ENCODE measurements at regions not wholly inside any gene's neighbourhood (a gene's known extent, or its start where the extent isn't known, plus 50 kb on each side); places are given as distances from the start of the nearest gene placed in this dataset.
"Not testable (repeated sequence)": the region's sequence is repeated elsewhere in the genome, so short reads cannot be mapped to it uniquely, and the experiment has no call there.

DNA sequence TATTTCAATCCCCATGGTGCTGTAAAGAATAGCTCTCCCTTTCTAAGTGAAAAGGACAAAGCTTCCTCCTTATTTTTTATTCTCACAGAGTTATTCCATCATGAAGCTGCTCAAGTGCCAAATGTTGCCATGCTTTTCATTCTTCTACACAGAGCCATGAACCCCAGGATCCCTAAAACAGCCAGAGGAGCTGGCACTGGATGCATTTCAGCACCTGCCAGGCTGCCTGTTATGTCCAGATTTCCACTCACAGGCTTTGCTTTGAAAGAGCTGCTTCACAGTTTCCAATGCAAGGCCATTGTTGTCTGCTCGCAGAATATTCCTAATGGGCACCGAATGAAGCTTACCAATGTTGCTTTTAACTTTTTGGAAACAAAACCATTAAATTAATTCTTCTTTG is 256.2 kb upstream of the NPSR1 start:
- DNase-seq, result no peak

DNA sequence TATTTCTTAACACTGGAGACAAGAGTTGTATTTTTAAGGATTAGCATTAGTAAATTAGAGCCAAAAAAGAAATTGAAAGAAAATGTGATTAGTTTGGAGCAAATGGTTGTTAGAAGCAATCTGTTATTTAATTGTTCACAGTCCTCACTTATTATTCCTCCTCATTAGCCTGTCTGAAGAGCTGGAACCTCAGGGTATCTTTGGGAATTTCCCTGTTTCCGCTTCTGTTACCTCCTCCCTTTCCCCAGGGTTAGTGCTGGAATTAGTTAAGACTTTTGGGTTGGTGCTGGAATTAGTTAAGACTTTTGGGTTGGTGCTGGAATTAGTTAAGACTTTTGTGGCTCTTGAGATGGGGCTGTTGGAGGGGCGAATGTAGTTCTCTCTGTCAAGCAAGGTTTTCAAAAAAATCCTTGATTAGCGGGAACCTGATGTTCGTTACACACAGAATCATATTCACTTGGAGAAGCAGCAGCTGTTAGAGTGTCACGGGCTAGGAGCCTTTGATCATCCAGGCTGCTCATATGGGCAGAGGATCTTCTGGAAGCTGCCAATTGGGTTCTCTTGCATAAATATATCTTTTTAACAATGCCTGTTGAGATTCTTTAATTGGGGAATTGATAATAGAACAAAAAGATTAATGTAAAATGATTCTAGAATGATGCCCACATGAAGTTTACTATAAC is 251.0 kb upstream of the NPSR1 start:
- DNase-seq, result no peak

DNA sequence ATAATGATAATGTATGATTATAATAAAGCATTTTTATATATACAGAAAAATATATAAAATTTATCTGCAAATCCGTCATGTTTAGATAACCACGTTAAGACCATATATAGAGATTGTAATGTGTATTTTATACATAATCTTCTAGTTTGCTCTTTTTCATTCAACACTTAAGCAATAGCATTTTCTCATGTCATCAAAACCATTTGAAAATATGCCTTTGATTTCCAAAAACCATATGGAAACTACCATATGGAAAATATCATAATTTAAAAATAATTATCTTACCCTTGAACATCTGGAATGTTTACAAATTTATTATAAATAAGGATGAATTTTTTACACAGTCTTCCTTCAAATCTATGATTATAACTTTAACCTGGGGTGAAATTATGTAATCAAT is 250.4 kb upstream of the NPSR1 start:
- no peak for DNase-seq

DNA sequence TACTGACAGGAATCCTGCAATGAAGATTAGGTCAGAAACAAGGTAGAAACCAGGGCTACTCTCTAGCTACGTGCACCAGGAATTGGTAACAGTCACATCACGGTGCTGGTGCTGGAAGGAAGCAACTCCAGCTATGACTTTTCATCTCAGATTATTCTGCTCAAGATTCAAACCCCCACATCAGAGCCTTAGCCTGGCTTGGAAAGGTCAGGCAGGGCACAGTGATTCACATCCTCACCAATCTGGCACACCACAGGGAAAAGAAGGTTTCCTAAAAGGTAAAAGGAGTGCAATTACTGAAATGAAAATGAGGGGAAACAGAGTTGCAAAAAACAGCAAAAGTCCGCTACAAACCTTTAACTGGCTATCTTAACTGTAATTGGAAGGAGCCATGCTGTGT is 240.2 kb upstream of the NPSR1 start:
- DNase-seq, result no peak

DNA sequence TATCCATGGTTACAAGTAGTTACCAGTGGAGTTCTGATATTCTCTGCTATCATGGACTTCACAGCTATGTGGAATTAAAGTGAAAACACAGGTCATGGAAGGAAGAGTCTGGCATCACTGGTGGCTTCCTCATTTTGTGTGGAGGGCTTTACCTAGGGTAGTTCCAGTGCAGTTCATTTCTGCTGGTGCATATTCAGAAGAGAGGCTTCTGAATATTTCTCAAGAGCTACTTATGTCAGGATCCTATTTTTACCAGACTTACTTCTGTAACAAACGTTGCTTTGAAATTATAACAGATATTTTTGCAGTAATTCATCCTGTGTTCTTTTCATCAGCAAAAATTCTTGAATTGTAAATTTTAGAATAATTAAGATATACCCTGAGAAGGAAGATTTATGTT is 236.5 kb upstream of the NPSR1 start:
- DNase-seq, result no peak

DNA sequence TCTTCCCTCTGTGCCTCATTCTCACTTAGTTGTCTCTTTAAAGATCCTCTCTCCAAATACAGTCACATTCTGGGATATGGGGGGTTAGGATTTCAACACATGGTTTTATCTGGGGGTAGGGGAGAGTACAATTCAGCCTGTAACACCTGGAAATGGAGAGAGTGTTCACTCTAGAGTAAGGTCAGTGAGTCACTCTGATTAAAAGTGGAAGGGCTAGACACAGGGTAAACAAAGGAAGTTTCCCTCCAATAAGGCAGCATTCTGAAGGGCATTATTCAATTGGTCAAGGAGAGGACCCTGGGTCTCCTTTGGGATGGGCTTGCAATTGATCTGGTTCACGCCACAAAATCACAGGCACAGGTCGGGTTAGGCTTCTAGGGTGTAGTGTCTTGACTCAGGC is 232.8 kb upstream of the NPSR1 start:
- no peak for DNase-seq

DNA sequence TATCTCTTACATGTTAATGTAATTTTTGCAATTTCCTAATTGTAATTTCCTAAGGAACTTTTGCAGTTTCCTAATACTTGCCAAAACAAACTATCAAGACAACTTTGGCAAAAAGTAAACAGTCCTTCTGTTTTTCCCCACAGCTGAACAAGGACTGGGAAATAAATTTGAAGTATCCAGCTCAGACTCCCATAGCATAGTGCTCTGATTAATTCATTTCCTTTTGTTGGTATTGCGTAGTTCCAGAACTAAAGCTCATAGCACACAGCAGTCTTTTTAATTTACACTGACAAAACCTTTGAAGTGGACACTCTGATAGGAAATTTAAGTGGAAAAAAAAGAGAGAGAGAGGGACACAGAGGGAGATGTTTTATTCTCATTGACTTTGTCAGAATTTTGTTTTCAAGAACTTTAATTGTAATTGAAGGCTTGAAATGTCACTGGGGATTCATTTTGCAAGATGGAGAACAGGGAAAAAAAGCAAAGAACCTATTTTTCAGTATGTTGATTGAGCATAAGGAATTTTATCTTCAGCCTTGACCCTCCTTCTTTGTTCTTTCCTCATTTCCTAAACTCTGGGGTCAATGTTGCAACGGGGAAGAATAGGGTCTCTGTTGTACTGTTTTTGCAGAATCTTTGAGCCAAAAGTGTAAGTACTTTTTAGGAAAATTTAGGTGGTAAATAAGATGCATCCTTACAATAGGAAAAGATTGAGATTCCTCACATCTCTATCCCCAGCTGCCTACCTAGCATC is 232.2 kb upstream of the NPSR1 start:
- DNase-seq, result no peak

DNA sequence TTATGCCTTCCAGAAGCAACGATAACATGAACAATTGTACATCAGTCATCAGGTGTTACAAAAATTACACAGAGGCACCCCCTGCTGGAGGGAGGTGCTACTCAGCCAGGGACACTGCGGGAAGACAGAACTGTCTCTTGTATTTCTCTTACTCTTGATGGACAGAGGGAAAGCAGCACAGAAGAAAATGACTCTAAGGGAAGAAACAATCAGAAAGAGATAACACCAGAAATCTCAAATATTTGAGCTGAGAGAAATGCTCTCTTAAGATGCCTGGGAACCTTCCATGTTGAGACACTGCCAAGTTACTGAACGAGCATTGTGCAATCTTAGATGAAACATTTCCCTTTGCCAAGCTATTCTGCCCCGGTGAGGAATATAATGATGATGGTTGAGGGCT is 227.6 kb upstream of the NPSR1 start:
- no peak for DNase-seq

DNA sequence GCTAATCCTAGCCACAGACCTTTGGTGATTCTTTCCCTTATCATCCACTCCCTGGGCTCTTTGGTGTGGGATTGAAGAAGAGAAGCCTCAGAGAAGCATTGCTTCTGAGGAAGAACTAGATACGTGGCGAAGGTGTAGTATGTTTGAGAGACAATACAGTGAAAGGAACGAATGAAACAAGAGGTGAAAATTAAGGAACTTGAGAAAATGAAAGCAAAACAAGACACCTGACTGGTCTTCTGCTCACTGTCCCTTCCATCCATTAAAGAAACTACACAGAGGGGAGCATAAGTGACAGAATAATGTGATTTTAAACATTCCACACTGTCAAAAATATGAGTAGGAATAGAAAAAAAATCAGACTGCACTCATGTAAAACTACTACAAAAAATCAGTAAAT is 219.6 kb upstream of the NPSR1 start:
- no peak for DNase-seq

DNA sequence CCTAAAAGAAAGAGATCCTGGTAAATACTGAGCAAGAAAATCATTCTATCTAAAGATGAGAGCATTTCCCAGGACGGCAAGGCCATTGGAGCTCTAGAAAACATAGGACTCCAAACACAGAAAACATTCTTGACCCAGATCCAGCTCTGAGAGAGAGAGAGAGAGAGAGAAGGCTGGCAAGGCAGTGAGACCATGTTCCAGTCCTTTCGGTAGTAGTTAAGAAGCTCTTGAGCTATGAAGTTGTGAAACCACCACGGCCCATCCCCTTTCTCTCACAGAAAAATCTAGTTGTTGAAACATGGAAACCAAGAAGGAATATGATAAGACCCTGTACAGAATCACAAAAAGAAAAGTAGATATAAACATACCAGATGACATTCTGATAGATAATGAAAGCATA is 212.4 kb upstream of the NPSR1 start:
- DNase-seq, result no peak

DNA sequence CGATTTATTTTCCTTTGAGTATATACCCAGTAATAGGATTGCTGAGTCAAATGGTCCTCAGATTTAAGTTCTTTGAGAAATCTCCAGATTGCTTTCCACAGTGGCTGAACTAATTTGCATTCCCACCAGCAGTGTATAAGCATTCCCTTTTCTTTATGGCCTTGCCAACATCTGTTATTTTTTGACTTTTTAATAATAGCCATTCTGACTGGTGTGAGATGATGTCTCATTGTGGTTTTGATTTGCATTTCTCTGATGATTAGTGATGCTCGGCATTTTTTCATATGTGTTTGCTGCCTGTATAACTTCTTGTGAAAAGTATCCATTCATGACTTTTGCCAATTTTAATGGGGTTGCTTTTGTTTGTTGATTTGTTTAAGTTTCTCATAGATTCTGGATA is 209.5 kb upstream of the NPSR1 start:
- not testable (repeated sequence) for DNase-seq

DNA sequence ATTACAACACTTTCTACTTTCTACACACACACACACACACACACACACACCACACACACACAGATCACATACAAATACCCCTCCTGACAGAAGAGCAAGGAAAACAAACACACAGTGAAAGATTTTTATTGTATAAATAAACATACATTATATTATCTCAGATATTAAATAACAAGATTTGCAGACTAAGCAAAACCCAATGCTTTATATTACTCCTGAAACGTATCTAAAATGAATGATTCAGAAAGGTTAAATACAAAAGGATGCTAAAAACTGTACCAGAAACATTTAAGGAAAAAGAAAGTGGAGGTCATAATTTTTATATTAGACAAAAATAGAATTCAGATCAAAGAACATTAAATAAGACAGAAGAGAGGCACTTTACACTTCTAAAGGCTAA is 208.3 kb upstream of the NPSR1 start:
- DNase-seq, result no peak

DNA sequence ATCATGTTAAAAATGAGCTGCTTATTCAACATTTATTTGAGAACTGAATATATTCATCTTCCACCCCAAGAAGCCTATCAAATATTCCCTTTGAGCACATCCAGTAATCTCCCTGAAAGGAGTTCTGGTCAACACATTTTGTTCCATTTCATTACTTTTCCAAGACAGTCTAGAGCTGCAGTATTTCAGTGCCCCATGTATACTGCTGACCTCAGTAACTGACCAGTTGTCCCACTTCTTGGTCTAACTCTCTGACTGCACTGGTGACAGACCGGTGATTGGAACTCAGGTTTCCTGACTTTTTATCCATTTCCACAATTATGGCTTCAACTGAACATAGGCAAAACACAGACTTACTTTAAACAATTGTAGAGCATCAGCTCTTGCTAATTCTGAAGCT is 206.8 kb upstream of the NPSR1 start:
- no peak for DNase-seq

DNA sequence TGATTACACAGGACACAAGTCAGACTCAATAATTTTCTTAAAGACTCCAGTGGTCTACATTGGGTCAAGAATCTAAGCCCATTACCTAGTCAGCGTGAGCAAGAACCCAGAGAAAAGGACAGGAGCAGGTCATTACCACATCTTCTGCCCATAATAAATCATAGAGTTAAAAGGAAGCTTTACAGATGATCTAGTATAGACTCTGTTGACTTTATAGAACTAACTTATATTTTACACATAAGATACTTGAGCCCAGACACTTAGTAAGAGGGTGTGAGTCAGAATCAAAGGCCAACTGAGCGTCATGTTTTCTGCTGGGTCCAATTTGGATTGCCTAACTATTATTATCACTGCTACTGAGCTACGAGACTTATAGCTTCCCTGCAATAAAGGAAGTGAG is 206.1 kb upstream of the NPSR1 start:
- no peak for DNase-seq

DNA sequence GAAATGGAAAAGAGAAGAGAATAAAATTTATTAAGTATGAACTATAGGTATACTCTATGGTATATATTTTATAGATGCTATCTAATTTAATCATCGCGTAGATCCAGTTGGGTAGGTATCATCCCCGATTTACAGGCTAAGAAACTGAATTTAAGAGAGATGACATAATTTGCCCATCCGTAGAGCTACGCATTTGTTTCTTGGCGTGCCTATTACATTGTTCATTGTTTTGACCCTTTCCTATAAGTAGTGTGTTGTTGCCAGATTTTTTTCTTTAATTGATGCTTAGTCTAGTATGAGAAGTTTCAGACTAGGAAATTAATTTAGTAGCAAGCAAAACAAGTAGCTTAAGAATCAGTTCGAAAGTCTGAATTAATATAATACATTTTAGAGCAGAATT is 205.7 kb upstream of the NPSR1 start:
- DNase-seq, result no peak

DNA sequence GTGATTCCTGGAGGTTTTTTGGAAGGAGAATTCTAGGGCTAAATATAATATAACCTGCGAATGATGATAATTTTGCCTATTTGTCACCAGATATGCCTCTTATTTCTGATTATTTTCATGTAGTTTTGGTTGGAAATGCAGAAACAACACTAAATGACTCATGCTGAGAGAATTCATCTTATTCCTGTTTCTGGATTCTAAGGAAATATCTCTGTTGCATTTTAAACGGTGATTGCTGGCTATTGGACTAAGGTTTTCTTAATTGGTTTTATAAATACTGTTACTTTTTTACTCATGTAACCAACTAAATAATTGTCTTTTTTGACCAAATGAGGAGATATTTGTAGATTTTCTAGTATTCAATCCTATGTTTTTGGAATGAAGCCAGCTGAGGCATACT is 204.9 kb upstream of the NPSR1 start:
- no peak for DNase-seq

DNA sequence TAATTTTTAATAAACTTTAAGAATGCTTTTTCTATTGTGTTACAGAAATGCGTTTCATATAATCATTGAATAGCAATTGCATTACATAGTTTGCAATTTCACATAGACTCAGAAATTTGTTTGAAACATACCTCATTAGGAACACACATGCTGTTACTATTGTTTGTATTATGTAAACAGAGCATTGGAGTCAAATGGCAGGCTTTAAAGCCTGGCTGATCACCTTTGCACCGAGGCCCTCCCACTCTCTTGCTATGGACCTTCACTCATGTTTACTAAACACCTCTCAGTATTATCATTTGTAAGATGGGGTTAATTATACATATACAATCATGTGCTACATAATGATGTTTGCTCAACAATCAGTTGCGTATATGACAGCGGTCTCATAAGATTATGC is 203.6 kb upstream of the NPSR1 start:
- no peak for DNase-seq

DNA sequence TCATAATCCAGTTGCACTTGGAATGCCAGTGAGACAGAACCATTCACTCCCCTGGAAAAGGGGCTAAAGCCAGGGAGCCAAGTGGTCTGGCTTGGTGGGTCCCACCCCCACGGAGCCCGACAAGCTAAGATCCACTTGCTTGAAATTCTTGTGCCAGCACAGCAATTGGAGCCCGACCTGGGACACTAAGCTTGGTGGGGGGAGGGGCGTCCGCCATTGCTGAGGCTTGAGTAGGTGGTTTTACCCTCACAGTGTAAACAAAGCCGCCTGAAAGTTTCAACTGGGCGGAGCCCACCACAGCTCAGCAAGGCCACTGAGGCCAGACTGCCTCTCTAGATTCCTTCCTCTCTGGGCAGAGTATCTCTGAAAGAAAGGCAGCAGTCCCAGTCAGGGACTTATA is 200.7 kb upstream of the NPSR1 start:
- DNase-seq, result no peak

DNA sequence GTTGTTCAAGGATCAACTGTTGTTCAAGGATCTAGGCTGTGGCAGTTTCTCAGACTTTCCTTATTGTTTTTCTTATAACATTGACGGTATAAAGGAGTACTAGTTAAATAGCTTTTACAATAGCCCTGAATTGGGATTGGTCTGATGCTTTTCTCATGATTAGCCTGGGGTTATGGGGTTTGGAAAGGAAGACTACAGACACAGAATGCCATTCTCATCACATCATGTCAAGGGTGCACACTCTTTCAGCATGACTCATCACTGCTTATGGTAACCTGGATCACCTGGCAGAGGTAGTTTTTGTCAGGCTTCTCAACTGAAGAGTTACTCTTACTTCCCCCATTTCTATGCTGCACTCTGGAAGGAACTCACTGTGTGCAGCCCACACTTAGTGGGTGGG is 194.2 kb upstream of the NPSR1 start:
- no peak for DNase-seq

DNA sequence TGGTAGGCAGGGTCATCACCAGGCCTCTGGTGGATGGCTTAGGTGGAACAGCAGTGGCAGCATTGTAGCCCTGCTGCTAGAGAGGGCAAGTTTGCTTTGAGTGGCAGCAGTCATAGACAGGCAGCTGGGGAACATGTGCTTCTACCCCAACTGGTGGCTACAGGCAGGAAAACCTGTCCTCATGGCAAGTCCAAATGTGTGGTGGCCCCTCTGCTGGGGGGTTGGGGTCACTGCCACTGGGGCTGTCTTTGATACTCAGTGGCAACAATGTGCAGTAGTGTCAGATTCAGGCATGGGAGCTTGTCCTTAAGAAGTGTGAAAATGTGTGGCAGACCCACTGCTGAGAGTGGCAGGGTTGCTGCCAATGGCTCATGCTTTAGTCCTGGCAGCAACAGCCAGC is 186.2 kb upstream of the NPSR1 start:
- no peak for DNase-seq

DNA sequence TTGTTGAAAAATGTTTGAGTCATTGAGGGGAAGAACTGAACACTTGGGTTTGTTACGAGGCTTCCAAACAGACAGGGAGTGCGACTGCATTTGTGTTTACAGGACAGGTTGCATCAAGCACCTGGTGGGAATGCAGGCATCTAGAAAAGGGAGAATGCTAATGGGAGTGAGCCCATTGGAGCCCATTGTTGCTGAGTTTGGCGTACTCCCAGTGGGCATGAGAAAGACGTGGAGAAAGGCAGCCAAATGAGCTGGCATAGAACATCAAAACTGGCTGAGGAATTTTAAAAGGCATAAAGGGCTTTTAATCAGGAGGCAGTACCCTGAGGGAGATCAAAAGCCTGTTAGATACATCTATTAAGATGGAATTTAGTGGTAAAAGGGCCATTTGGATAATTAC is 171.6 kb upstream of the NPSR1 start:
- no peak for DNase-seq

DNA sequence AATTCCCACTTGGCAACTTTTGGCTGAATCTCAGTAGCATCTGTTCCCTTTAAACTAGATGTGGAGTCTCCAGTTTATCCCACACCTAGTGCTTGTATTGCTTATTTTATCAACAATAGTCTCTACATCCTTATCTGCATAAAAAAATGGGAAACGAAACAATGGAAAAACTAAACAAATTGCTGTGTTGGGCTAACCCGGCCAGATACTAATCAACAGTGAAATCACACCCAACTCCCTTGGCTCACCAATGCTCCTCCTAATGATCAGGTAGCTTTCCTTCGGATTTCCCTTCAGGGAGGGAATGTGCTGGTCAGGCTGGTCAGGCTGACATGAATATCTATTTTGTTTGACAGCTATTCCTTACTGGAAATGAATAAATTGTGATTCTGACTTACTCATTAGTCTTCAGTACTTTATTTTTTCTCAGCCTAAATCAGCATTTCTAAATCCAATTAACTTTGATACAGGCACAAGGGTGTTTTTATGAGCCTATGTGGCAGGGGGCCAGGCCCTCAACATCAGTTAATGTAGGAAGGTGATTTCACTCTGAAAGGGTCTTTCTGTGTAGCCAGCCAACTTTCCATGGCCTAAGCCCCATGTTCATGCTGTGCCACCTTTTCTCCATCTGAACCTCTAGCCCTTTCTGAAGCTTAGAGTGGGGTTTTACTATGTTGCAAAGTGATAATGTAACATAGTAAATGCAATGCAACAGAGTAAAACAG is 170.5 kb upstream of the NPSR1 start:
- DNase-seq, result no peak

DNA sequence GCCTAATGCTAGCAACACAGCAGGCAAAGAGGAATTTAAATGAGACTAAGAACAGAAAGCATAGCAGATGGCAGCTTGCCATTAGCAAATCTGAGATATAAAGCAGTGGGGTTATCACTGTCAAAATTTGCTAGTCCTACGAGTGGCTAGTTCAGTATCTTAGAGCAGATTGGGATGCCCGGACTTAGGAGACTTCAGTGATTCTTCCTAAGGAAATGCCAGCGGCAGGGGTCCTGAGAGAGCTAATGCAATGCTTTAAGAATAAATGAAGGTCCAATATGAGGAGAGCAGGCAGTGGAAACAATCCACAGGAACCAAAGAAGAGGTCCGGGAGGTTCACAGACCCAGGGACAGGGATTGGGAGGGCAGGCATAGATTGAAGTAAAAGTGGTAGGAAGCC is 169.3 kb upstream of the NPSR1 start:
- no peak for DNase-seq

DNA sequence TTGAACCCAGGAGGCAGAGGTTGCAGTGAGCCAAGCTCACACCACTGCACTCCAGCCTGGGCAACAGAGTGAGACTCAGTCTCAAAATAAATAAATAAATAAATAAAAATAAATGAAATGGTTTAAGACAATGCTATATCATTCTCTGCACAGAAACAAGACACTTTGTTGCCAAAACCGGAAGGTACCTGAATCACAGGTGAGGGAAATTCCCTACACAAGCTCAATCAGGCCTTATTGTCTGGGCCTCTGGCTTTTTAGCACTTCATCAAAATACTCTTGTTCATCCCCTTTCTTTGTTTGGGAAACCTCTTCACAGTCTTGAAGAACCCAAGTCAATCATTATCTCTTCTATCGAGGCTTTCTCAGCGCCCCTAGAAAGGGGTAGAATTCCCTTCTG is 166.1 kb upstream of the NPSR1 start:
- DNase-seq, result no peak
